ENCODE measurements at regions not wholly inside any gene's neighbourhood (a gene's known extent, or its start where the extent isn't known, plus 50 kb on each side); places are given as distances from the start of the nearest gene placed in this dataset.

DNA sequence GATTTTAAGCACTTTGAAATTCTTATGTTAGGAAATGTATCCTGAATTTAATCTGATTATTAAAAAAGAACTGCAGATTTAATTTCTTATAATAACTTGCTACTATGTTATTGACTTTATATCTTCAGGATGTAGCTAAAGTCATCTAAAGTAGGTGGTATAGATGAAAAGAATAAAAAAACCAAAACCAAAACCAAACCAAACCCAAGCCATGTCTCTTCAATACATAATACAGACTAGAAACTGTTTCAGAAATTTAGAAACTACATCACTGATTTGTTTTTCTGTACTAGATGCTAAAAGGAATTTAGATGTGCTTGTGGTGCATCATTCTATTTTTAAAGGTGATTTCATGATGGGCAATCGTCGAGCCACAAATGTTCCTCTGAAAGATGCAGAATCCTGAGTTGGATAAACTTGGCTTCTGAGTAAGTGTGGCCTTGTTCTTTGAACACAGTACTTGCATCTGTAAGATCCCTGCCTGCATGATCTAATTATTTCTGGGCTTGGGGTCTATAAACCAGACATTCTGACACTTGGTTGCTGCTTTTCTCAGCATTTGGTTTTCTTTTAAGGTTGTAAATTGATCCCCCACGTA lies 287.1 kb upstream of the SUCLG2 start:
- TF ChIP-seq POLR2A (IDR thresholded peaks at IDR 0.05) = no peak
- TF ChIP-seq, protein P1, sequence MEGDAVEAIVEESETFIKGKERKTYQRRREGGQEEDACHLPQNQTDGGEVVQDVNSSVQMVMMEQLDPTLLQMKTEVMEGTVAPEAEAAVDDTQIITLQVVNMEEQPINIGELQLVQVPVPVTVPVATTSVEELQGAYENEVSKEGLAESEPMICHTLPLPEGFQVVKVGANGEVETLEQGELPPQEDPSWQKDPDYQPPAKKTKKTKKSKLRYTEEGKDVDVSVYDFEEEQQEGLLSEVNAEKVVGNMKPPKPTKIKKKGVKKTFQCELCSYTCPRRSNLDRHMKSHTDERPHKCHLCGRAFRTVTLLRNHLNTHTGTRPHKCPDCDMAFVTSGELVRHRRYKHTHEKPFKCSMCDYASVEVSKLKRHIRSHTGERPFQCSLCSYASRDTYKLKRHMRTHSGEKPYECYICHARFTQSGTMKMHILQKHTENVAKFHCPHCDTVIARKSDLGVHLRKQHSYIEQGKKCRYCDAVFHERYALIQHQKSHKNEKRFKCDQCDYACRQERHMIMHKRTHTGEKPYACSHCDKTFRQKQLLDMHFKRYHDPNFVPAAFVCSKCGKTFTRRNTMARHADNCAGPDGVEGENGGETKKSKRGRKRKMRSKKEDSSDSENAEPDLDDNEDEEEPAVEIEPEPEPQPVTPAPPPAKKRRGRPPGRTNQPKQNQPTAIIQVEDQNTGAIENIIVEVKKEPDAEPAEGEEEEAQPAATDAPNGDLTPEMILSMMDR (IDR thresholded peaks at IDR 0.05) = no peak
- TF ChIP-seq EP300 (IDR thresholded peaks at IDR 0.05) = no peak

Measured in tibial nerve (tissue), 4 donors.